ENCODE measurements at regions not wholly inside any gene's neighbourhood (a gene's known extent, or its start where the extent isn't known, plus 50 kb on each side); places are given as distances from the start of the nearest gene placed in this dataset.

GRCh38 chr15:94110476-94111130, 120.8 kb upstream of the MCTP2 start:
- Histone ChIP-seq H3K27me3 (no peaks in the 10 kb centered on the region), H3K9ac (no peak overlapping the region), H3K27ac (no peak overlapping the region), H3K9me3 (no peaks in the 10 kb centered on the region), H4K20me1 (no peaks in the 10 kb centered on the region), H3K4me1 (peaks cover 9% of the 10 kb centered on the region), H3K36me3 (no peaks in the 10 kb centered on the region), H3K4me3 (no peak overlapping the region), H3K4me2 (no peak overlapping the region)
- TF ChIP-seq Cebpa-rat (IDR thresholded peaks at IDR 0.05), result no peak

GRCh38 chr15:94107652-94108051, 123.7 kb upstream of the MCTP2 start:
- no peaks in the 10 kb centered on the region for H3K36me3 ChIP-seq
- H3K4me2 ChIP-seq, result no peak overlapping the region
- H3K9ac ChIP-seq, result no peak overlapping the region
- peaks cover 9% of the 10 kb centered on the region for H3K4me1 ChIP-seq
- no peak for TF ChIP-seq Cebpa-rat (IDR thresholded peaks at IDR 0.05)
- no peaks in the 10 kb centered on the region for H4K20me1 ChIP-seq
- peaks cover 10% of the 10 kb centered on the region; the same call in 1 of the 2 replicates for H3K9me3 ChIP-seq
- H3K27me3 ChIP-seq, result no peaks in the 10 kb centered on the region
- no peak overlapping the region for H3K27ac ChIP-seq
- H3K4me3 ChIP-seq, result no peak overlapping the region

- TF ChIP-seq Cebpa-rat (IDR thresholded peaks at IDR 0.05), result no peak
- Histone ChIP-seq H3K9ac (no peak overlapping the region), H3K4me1 (peaks cover 9% of the 10 kb centered on the region), H4K20me1 (no peaks in the 10 kb centered on the region), H3K4me3 (no peak overlapping the region), H3K27ac (no peak overlapping the region), H3K4me2 (no peak overlapping the region), H3K27me3 (no peaks in the 10 kb centered on the region), H3K9me3 (peaks cover 10% of the 10 kb centered on the region; the same call in 1 of the 2 replicates), H3K36me3 (no peaks in the 10 kb centered on the region)
Observed at GRCh38 chr15:94105760-94106159, 125.6 kb upstream of the MCTP2 start.

GRCh38 chr15:94100863-94101262, 130.5 kb upstream of the MCTP2 start:
- Histone ChIP-seq H3K4me1 (no peaks in the 10 kb centered on the region), H3K4me3 (no peak overlapping the region), H3K27ac (no peak overlapping the region), H3K27me3 (no peaks in the 10 kb centered on the region), H3K9me3 (peaks cover 10% of the 10 kb centered on the region; the same call in 1 of the 2 replicates), H3K9ac (no peak overlapping the region), H3K4me2 (no peak overlapping the region), H3K36me3 (no peaks in the 10 kb centered on the region), H4K20me1 (no peaks in the 10 kb centered on the region)
- no peak for TF ChIP-seq Cebpa-rat (IDR thresholded peaks at IDR 0.05)

GRCh38 chr15:94099574-94099960, 131.8 kb upstream of the MCTP2 start:
- Histone ChIP-seq H3K27ac (no peak overlapping the region), H3K27me3 (no peaks in the 10 kb centered on the region), H3K9ac (no peak overlapping the region), H3K36me3 (no peaks in the 10 kb centered on the region), H3K9me3 (peaks cover 8% of the 10 kb centered on the region; the same call in 1 of the 2 replicates), H3K4me2 (no peak overlapping the region), H3K4me3 (no peak overlapping the region), H3K4me1 (no peaks in the 10 kb centered on the region), H4K20me1 (no peaks in the 10 kb centered on the region)
- no peak for TF ChIP-seq Cebpa-rat (IDR thresholded peaks at IDR 0.05)

- Histone ChIP-seq H3K4me1 (no peaks in the 10 kb centered on the region), H3K27ac (no peak overlapping the region), H3K4me2 (no peak overlapping the region), H3K4me3 (no peak overlapping the region), H4K20me1 (no peaks in the 10 kb centered on the region), H3K9me3 (0 out of 2 replicates have a peak, but pooled peaks cover 2% of the 10 kb centered on the region), H3K9ac (no peak overlapping the region), H3K36me3 (no peaks in the 10 kb centered on the region), H3K27me3 (no peaks in the 10 kb centered on the region)
- TF ChIP-seq Cebpa-rat (IDR thresholded peaks at IDR 0.05), result no peak
Observed at GRCh38 chr15:94098921-94099573, 132.3 kb upstream of the MCTP2 start.

GRCh38 chr15:94097552-94097951, 133.8 kb upstream of the MCTP2 start:
- Histone ChIP-seq H3K4me2 (no peak overlapping the region), H4K20me1 (no peaks in the 10 kb centered on the region), H3K9ac (no peak overlapping the region), H3K4me1 (no peaks in the 10 kb centered on the region), H3K4me3 (no peak overlapping the region), H3K9me3 (no peaks in the 10 kb centered on the region), H3K36me3 (no peaks in the 10 kb centered on the region), H3K27ac (no peak overlapping the region), H3K27me3 (no peaks in the 10 kb centered on the region)
- TF ChIP-seq Cebpa-rat (IDR thresholded peaks at IDR 0.05), result no peak

GRCh38 chr15:94094310-94094709, 137.1 kb upstream of the MCTP2 start:
- Histone ChIP-seq H4K20me1 (no peaks in the 10 kb centered on the region), H3K4me2 (no peak overlapping the region), H3K4me1 (no peaks in the 10 kb centered on the region), H3K27me3 (no peaks in the 10 kb centered on the region), H3K4me3 (no peak overlapping the region), H3K9me3 (no peaks in the 10 kb centered on the region), H3K9ac (no peak overlapping the region), H3K36me3 (no peaks in the 10 kb centered on the region), H3K27ac (no peak overlapping the region)
- no peak for TF ChIP-seq Cebpa-rat (IDR thresholded peaks at IDR 0.05)

GRCh38 chr15:94086341-94086740, 145.0 kb upstream of the MCTP2 start:
- no peaks in the 10 kb centered on the region for H3K9me3 ChIP-seq
- TF ChIP-seq Cebpa-rat (IDR thresholded peaks at IDR 0.05), result no peak
- H3K27me3 ChIP-seq, result no peaks in the 10 kb centered on the region
- no peak overlapping the region for H3K9ac ChIP-seq
- H3K27ac ChIP-seq, result no peak overlapping the region
- H3K36me3 ChIP-seq, result no peaks in the 10 kb centered on the region
- H3K4me3 ChIP-seq, result no peak overlapping the region
- no peak overlapping the region for H3K4me2 ChIP-seq
- no peaks in the 10 kb centered on the region for H3K4me1 ChIP-seq
- no peaks in the 10 kb centered on the region for H4K20me1 ChIP-seq

GRCh38 chr15:94083467-94084052, 147.8 kb upstream of the MCTP2 start:
- no peaks in the 10 kb centered on the region for H3K36me3 ChIP-seq
- TF ChIP-seq Cebpa-rat (IDR thresholded peaks at IDR 0.05), result no peak
- no peak overlapping the region for H3K9ac ChIP-seq
- peaks cover 19% of the 10 kb centered on the region for H3K4me1 ChIP-seq
- H3K4me3 ChIP-seq, result no peak overlapping the region
- H3K9me3 ChIP-seq, result no peaks in the 10 kb centered on the region
- no peak overlapping the region for H3K4me2 ChIP-seq
- no peaks in the 10 kb centered on the region for H3K27me3 ChIP-seq
- no peak overlapping the region for H3K27ac ChIP-seq
- no peaks in the 10 kb centered on the region for H4K20me1 ChIP-seq
